OCI-LY1 (cell line): ENCODE measurements at regions not wholly inside any gene's neighbourhood (a gene's known extent, or its start where the extent isn't known, plus 50 kb on each side); places are given as distances from the start of the nearest gene placed in this dataset.

ENCODE experiments used
- H2AFZ ChIP-seq: fragments of 200-600 bp; sonication (generic), shearing (Covaris generic); 2 replicates; pipeline ENCODE4 v1.6.0; 2014; ENCODE audit warnings: antibody characterized with exemption, mild to moderate bottlenecking, low read length
- H3F3A ChIP-seq: fragments of 200-600 bp; sonication (generic), shearing (Covaris generic); 2 replicates; pipeline ENCODE4 v1.6.0; 2014; ENCODE audit warnings: mild to moderate bottlenecking, antibody characterized with exemption, low read length, moderate library complexity; ENCODE audit not compliant: insufficient read depth
- H3K27ac ChIP-seq: fragments of 200-600 bp; sonication (generic); 2 replicates; pipeline ENCODE4 v1.5.1; 2014; ENCODE audit warnings: low read length, mixed run types, mild to moderate bottlenecking, low read depth; ENCODE audit not compliant: poor library complexity, severe bottlenecking
- H3K27me3 ChIP-seq: fragments of 200-600 bp; sonication (generic); 2 replicates; pipeline ENCODE4 v1.6.0; 2014; ENCODE audit warnings: antibody characterized with exemption, mild to moderate bottlenecking, low read length, moderate library complexity; ENCODE audit not compliant: insufficient read depth
- H3K36me3 ChIP-seq: fragments of 200-600 bp; sonication (generic); 2 replicates; pipeline ENCODE4 v1.6.1; 2014; ENCODE audit warnings: mild to moderate bottlenecking, antibody characterized with exemption, low read length, moderate library complexity, mixed read lengths; ENCODE audit not compliant: insufficient read depth
- H3K4me1 ChIP-seq: fragments of 200-600 bp; sonication (generic); 2 replicates; pipeline ENCODE4 v1.5.1; 2014; ENCODE audit warnings: mild to moderate bottlenecking, low read length, moderate library complexity; ENCODE audit not compliant: insufficient read depth, severe bottlenecking
- H3K4me2 ChIP-seq: fragments of 200-600 bp; sonication (generic), shearing (Covaris generic); 2 replicates; pipeline ENCODE4 v1.6.1; 2014; ENCODE audit warnings: low read length
- H3K4me3 ChIP-seq: fragments of 200-600 bp; sonication (generic); 2 replicates; pipeline ENCODE4 v1.5.1; 2014; ENCODE audit warnings: low read length, low read depth, mild to moderate bottlenecking, mixed read lengths; ENCODE audit not compliant: poor library complexity, severe bottlenecking
- H3K79me2 ChIP-seq: fragments of 200-600 bp; shearing (Covaris generic); 2 replicates; pipeline ENCODE4 v1.6.1; 2016; ENCODE audit warnings: mixed run types, low read length, mixed read lengths; ENCODE audit not compliant: insufficient read depth
- H3K9ac ChIP-seq: fragments of 200-600 bp; sonication (generic), shearing (Covaris generic); 2 replicates; pipeline ENCODE4 v1.6.1; 2014; ENCODE audit warnings: mild to moderate bottlenecking, low read length, mixed read lengths
- H3K9me2 ChIP-seq: fragments of 200-600 bp; sonication (generic), shearing (Covaris generic); 2 replicates; pipeline ENCODE4 v1.6.1; 2014; ENCODE audit warnings: low read depth, mild to moderate bottlenecking, low read length, mixed read lengths
- H3K9me3 ChIP-seq: fragments of 200-600 bp; shearing (Covaris generic); 2 replicates; pipeline ENCODE4 v1.6.1; 2014; ENCODE audit warnings: low read length, mixed read lengths
- H4K20me1 ChIP-seq: fragments of 200-600 bp; sonication (generic), shearing (Covaris generic); 2 replicates; pipeline ENCODE4 v1.6.0; 2016; ENCODE audit warnings: mild to moderate bottlenecking, low read length; ENCODE audit not compliant: insufficient read depth
- CTCF ChIP-seq: fragments of 200-600 bp; sonication (generic), shearing (Covaris generic); IDR thresholded peaks from 2 replicates; pipeline ENCODE4 v1.5.1; 2017; ENCODE audit warnings: mild to moderate bottlenecking, antibody characterized with exemption, low read length, moderate library complexity, mixed read lengths
- EZH2 ChIP-seq: fragments of 200-600 bp; sonication (generic), shearing (Covaris generic); IDR thresholded peaks from 2 replicates; pipeline ENCODE4 v1.8.0; 2017; ENCODE audit warnings: borderline replicate concordance, mixed run types, mild to moderate bottlenecking, antibody characterized with exemption, low read length, moderate library complexity, mixed read lengths

GRCh38 chr9:90734631-90735030 lies 67.0 kb upstream of the SYK start:
- no peak overlapping the region for H3K9ac ChIP-seq
- no peaks in the 10 kb centered on the region for H4K20me1 ChIP-seq
- no peak overlapping the region for H3K27ac ChIP-seq
- H3K36me3 ChIP-seq = no peaks in the 10 kb centered on the region; the same call in 1 of the 2 replicates
- no peaks in the 10 kb centered on the region for H3K9me2 ChIP-seq
- H3K9me3 ChIP-seq = peaks cover 4% of the 10 kb centered on the region; the same call in 1 of the 2 replicates
- H3F3A ChIP-seq = no peaks in the 10 kb centered on the region
- H2AFZ ChIP-seq = no peak overlapping the region
- H3K79me2 ChIP-seq = no peaks in the 10 kb centered on the region
- no peaks in the 10 kb centered on the region for H3K27me3 ChIP-seq
- no peak overlapping the region for H3K4me3 ChIP-seq
- no peak overlapping the region for H3K4me2 ChIP-seq
- TF ChIP-seq CTCF (no peak), EZH2 (no peak)
- no peaks in the 10 kb centered on the region for H3K4me1 ChIP-seq

GRCh38 chr9:90729351-90729750 lies 72.3 kb upstream of the SYK start:
- Histone ChIP-seq H3K9me2 (no peaks in the 10 kb centered on the region), H2AFZ (no peak overlapping the region), H3K27me3 (no peaks in the 10 kb centered on the region), H4K20me1 (no peaks in the 10 kb centered on the region), H3F3A (no peaks in the 10 kb centered on the region), H3K4me1 (no peaks in the 10 kb centered on the region), H3K27ac (no peak overlapping the region), H3K36me3 (no peaks in the 10 kb centered on the region; the same call in 1 of the 2 replicates), H3K79me2 (no peaks in the 10 kb centered on the region), H3K4me3 (no peak overlapping the region), H3K4me2 (no peak overlapping the region), H3K9ac (no peak overlapping the region), H3K9me3 (no peaks in the 10 kb centered on the region)
- TF ChIP-seq EZH2 = no peak
- no peak for TF ChIP-seq CTCF

- H3K27me3 ChIP-seq = no peaks in the 10 kb centered on the region
- no peaks in the 10 kb centered on the region for H3F3A ChIP-seq
- TF ChIP-seq CTCF (no peak), EZH2 (no peak)
- no peaks in the 10 kb centered on the region for H3K9me3 ChIP-seq
- H3K79me2 ChIP-seq = no peaks in the 10 kb centered on the region
- H3K9ac ChIP-seq = no peak overlapping the region
- no peak overlapping the region for H3K4me2 ChIP-seq
- no peak overlapping the region for H2AFZ ChIP-seq
- no peaks in the 10 kb centered on the region for H4K20me1 ChIP-seq
- no peaks in the 10 kb centered on the region for H3K9me2 ChIP-seq
- no peaks in the 10 kb centered on the region; the same call in 1 of the 2 replicates for H3K36me3 ChIP-seq
- no peak overlapping the region for H3K4me3 ChIP-seq
- no peak overlapping the region for H3K27ac ChIP-seq
- H3K4me1 ChIP-seq = no peaks in the 10 kb centered on the region
Measured at GRCh38 chr9:90727488-90727887, 74.1 kb upstream of the SYK start.
